Ovary (tissue), 3 donors: ENCODE measurements at regions not wholly inside any gene's neighbourhood (a gene's known extent, or its start where the extent isn't known, plus 50 kb on each side); places are given as distances from the start of the nearest gene placed in this dataset.

ENCODE experiments used
- CTCF ChIP-seq, 3 donors: fragments of 450-650 bp in 2 of 3; fragments of 200-600 bp in 1 of 3; IDR thresholded peaks; one replicate each; pipeline versions ENCODE4 v1.5.1 to v1.8.0; 2016 to 2022; ENCODE audit warnings: antibody characterized with exemption in 3 of 3, mild to moderate bottlenecking in 1 of 3
- POLR2A ChIP-seq: fragments of 450-650 bp; IDR thresholded peaks from one replicate; pipeline ENCODE4 v1.6.1; 2017; ENCODE audit warnings: antibody characterized with exemption, mild to moderate bottlenecking, moderate library complexity
- donor health status: DM: no; HTN: no; CAD: no.

- TF ChIP-seq CTCF (IDR thresholded peaks at IDR 0.05) (no peak), POLR2A (no peak)
Observed at GRCh38 chr11:26229981-26230380, 101.9 kb upstream of the ANO3 start.
